ENCODE measurements at regions not wholly inside any gene's neighbourhood (a gene's known extent, or its start where the extent isn't known, plus 50 kb on each side); places are given as distances from the start of the nearest gene placed in this dataset.

DNA sequence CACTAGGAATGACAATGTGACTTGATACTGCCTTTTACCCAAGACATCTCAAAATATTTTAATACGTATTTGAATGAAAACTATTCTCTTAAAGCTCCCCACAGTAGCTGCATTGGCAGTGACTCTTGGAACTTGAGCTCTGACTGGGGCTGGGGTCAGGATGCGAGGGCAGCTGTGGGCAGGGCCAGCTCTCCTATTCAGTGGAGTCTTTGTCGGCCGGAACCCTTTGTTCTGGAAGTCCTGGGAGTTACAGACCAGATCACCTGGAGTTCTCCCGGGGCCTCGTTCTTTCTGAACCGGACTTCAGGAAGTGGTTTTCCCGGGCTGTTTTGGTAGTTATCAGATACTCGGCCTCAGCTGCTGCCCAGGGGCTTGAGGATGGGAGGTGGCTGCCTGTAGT lies 84.9 kb downstream of the NPIPB11 start:
- TF ChIP-seq, protein P1, sequence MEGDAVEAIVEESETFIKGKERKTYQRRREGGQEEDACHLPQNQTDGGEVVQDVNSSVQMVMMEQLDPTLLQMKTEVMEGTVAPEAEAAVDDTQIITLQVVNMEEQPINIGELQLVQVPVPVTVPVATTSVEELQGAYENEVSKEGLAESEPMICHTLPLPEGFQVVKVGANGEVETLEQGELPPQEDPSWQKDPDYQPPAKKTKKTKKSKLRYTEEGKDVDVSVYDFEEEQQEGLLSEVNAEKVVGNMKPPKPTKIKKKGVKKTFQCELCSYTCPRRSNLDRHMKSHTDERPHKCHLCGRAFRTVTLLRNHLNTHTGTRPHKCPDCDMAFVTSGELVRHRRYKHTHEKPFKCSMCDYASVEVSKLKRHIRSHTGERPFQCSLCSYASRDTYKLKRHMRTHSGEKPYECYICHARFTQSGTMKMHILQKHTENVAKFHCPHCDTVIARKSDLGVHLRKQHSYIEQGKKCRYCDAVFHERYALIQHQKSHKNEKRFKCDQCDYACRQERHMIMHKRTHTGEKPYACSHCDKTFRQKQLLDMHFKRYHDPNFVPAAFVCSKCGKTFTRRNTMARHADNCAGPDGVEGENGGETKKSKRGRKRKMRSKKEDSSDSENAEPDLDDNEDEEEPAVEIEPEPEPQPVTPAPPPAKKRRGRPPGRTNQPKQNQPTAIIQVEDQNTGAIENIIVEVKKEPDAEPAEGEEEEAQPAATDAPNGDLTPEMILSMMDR (IDR thresholded peaks at IDR 0.05), result no peak
- no peak for TF ChIP-seq POLR2A (IDR thresholded peaks at IDR 0.05)

Measured in breast epithelium (tissue), 3 donors.